Mesothelial cell of epicardium (in vitro differentiated cells): ENCODE measurements at regions not wholly inside any gene's neighbourhood (a gene's known extent, or its start where the extent isn't known, plus 50 kb on each side); places are given as distances from the start of the nearest gene placed in this dataset.

Source experiments
- DNase-seq, 2 experiments: peaks; one replicate each; pipeline ENCODE4 v3.0.0; 2021; ENCODE audit warnings: low spot score in 2 of 2; ENCODE audit not compliant: unreplicated experiment in 2 of 2
- H3K27ac Mint-ChIP-seq: 2 replicates; pipeline ENCODE4 v1.8.0; 2021; ENCODE audit warnings: mixed read lengths
- H3K27me3 Mint-ChIP-seq: 2 replicates; pipeline ENCODE4 v1.8.0; 2021; ENCODE audit warnings: low read depth, mixed read lengths
- H3K36me3 Mint-ChIP-seq: 2 replicates; pipeline ENCODE4 v1.8.0; 2021; ENCODE audit warnings: mixed read lengths
- H3K4me1 Mint-ChIP-seq: 2 replicates; pipeline ENCODE4 v1.8.0; 2021; ENCODE audit warnings: mixed read lengths
- H3K4me3 Mint-ChIP-seq: 2 replicates; pipeline ENCODE4 v1.8.0; 2021; ENCODE audit warnings: mild to moderate bottlenecking, moderate library complexity, mixed read lengths
- H3K9me3 Mint-ChIP-seq: 2 replicates; pipeline ENCODE4 v1.8.0; 2021; ENCODE audit warnings: mixed read lengths
- TF ChIP-seq, protein P1 (sequence below): fragments of 200-600 bp; sonication (generic); IDR thresholded peaks from one replicate; pipeline ENCODE4 v1.5.0; 2021; ENCODE audit warnings: antibody characterized with exemption; ENCODE audit not compliant: unreplicated experiment

DNA sequence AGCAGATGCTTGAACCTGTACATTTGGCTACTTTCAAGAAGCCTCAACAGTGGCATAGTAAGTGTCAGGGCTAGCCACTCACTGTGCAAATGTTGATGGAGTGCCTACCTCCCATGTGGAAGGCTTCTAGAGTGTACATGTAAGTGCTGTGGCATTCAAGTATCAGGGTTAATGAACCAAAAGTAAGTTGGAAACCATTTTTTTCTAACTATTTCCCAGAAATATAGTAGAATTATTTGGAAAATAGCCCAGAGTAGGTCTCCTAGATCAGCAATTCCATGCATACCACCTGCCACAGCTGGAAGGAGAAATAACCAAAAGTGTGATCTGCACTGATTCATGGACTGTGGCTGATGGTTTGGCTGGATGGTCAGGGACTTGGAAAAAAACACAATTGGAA is 53.3 kb downstream of the FOXD1 start:
- no peak for DNase-seq
- Mint-ChIP-seq H3K4me1 (no peaks in the 10 kb centered on the region), H3K9me3 (no peaks in the 10 kb centered on the region), H3K4me3 (no peak overlapping the region), H3K27me3 (peaks cover 12% of the 10 kb centered on the region), H3K36me3 (no peaks in the 10 kb centered on the region), H3K27ac (no peak overlapping the region)
- TF ChIP-seq, protein P1, sequence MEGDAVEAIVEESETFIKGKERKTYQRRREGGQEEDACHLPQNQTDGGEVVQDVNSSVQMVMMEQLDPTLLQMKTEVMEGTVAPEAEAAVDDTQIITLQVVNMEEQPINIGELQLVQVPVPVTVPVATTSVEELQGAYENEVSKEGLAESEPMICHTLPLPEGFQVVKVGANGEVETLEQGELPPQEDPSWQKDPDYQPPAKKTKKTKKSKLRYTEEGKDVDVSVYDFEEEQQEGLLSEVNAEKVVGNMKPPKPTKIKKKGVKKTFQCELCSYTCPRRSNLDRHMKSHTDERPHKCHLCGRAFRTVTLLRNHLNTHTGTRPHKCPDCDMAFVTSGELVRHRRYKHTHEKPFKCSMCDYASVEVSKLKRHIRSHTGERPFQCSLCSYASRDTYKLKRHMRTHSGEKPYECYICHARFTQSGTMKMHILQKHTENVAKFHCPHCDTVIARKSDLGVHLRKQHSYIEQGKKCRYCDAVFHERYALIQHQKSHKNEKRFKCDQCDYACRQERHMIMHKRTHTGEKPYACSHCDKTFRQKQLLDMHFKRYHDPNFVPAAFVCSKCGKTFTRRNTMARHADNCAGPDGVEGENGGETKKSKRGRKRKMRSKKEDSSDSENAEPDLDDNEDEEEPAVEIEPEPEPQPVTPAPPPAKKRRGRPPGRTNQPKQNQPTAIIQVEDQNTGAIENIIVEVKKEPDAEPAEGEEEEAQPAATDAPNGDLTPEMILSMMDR: no peak

DNA sequence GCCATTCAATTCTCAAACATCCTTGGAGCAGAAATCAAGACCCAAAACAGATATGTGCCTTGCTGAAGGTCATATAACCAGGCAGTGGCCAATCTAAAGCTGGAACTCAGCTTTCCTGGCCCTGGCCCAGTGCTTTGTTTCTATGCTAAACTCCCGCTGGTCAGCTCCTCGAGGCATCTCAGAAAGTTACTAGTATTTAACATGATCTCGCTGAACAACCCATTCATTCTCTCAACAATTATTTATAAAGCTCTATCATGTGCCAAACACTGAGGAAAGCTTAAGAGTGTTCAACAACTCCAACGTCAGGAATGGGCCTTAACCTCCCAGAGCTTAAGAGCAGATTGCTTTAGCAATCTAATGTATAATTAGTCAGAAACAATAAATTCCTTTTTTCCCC is 54.0 kb downstream of the FOXD1 start:
- Mint-ChIP-seq H3K27me3 (peaks cover 11% of the 10 kb centered on the region), H3K27ac (no peak overlapping the region), H3K36me3 (no peaks in the 10 kb centered on the region), H3K4me1 (no peaks in the 10 kb centered on the region), H3K9me3 (no peaks in the 10 kb centered on the region), H3K4me3 (no peak overlapping the region)
- DNase-seq: no peak
- TF ChIP-seq, protein P1: no peak

DNA sequence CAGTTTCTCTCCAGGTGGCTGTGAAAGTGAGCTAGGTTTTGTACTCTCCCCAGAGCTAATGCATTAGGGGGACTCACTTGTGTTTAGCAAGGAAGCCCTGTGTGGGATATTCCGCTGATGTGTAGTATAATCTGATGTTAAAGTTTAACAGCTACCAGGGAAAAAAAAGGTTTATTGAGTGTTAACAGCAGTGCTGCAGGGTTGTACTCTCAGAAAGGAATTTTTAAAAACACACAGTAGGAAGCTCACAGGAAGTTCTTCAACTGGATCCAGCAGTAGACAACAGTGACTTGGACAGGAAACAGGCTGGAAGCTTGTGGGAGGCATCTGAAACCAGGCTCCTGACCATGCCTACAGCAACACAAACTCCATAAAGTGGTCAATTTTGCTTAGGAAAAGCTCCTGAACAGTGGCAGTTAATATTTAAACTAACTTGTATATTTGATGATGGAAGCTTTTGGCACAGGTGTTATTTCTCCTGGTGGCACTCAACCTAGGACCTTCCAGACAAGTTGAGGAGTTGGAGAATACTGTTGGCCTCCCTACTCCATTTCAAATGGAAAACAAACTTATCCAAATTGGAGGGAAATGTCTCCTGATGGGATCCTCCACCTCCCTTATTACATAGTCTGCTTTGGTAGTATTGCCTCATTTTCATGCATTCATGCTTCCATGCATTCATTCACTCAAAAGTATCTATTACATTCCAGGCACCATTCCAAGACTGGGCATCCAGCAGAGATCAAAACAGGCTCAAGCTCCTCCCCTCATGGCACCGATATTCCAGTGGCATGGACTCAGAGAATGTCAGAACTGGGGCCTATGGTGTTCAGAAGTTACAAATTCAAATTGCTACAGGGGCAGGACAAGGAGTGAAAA is 54.7 kb downstream of the FOXD1 start:
- Mint-ChIP-seq H3K27ac (no peak overlapping the region), H3K4me1 (no peaks in the 10 kb centered on the region)
- no peak for DNase-seq

DNA sequence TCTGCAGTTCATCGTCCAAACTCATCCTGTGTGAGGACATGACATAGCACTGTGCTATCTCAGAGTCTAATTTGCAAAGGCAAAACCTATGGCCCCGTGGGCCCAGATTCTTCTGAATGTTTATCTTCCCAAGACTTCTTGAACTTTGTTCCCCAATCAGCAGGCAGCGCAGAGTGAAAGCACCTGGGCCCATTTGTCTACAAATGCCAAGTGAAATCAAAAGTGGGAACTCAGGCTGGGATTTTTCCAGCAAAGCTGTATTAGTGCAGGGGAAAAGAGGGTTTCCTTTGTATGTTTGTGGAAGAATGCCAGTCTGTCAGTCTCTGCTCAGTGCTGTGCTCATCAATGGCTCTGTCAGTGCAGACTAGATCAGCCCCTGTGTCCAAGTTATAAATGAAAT is 55.8 kb downstream of the FOXD1 start:
- Mint-ChIP-seq H3K27ac (no peak overlapping the region), H3K27me3 (peaks cover 11% of the 10 kb centered on the region), H3K4me1 (no peaks in the 10 kb centered on the region), H3K4me3 (no peak overlapping the region), H3K36me3 (no peaks in the 10 kb centered on the region), H3K9me3 (no peaks in the 10 kb centered on the region)
- TF ChIP-seq, protein P1: no peak
- no peak for DNase-seq

More for the DNA sequence above, 54.7 kb downstream of the FOXD1 start:
- TF ChIP-seq, protein P1: no peak
- no peaks in the 10 kb centered on the region for H3K9me3 Mint-ChIP-seq
- H3K27me3 Mint-ChIP-seq: peaks cover 11% of the 10 kb centered on the region
- no peak overlapping the region for H3K4me3 Mint-ChIP-seq
- no peaks in the 10 kb centered on the region for H3K36me3 Mint-ChIP-seq

DNA sequence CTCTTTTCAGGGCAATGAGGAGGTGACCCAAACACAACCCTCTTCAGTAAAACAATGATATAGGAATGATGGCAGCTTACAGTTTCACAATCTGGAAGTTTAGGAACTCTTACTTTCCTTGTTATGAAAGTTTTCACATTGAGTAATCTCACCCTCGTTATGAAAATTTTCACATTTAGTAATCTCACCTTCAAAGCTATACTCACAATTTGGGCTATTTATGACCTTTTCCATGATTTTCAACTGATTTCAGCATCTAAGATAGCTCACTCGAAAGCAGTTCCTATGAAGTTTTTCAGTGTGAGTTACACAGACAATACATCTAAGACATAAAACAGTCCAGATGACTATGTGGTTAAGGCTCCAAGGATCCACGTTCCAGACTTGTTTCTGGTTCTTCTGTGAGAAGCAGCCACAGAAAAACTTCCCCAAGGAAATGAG is 57.1 kb downstream of the FOXD1 start:
- TF ChIP-seq, protein P1: no peak
- no peak for DNase-seq
- Mint-ChIP-seq H3K4me3 (no peak overlapping the region), H3K9me3 (peaks cover under 1% of the 10 kb centered on the region), H3K27me3 (peaks cover 7% of the 10 kb centered on the region), H3K27ac (no peak overlapping the region), H3K36me3 (no peaks in the 10 kb centered on the region), H3K4me1 (no peaks in the 10 kb centered on the region)
